ENCODE measurements at regions not wholly inside any gene's neighbourhood (a gene's known extent, or its start where the extent isn't known, plus 50 kb on each side); places are given as distances from the start of the nearest gene placed in this dataset.
"Not testable (repeated sequence)": the region's sequence is repeated elsewhere in the genome, so short reads cannot be mapped to it uniquely, and the experiment has no call there.

GRCh38 chr2:204395539-204395938 lies 149.7 kb upstream of the PARD3B start:
- Histone ChIP-seq H3K79me2 (ENCODE audit: insufficient read depth, low read length) (no peaks in the 10 kb centered on the region), H3K27me3 (ENCODE audit: insufficient read depth, low read length, poor library complexity, severe bottlenecking) (no peaks in the 10 kb centered on the region)

GRCh38 chr2:204401114-204401513 lies 144.2 kb upstream of the PARD3B start:
- Histone ChIP-seq H3K36me3 (ENCODE audit: insufficient read depth, low read length) (no peaks in the 10 kb centered on the region), H3K27me3 (ENCODE audit: insufficient read depth, low read length, poor library complexity, severe bottlenecking) (no peaks in the 10 kb centered on the region)

More at GRCh38 chr2:204395539-204395938, 149.7 kb upstream of the PARD3B start:
- no peaks in the 10 kb centered on the region for H3K36me3 ChIP-seq (ENCODE audit: insufficient read depth, low read length)
- H3K4me3 ChIP-seq (ENCODE audit: low read length, poor library complexity, severe bottlenecking): no peak overlapping the region
- H3K4me1 ChIP-seq (ENCODE audit: insufficient read depth, low read length, poor library complexity, severe bottlenecking): no peaks in the 10 kb centered on the region
- no peak overlapping the region for H3K9ac ChIP-seq (ENCODE audit: low read depth, low read length, poor library complexity, severe bottlenecking)
- no peak overlapping the region for H3K4me2 ChIP-seq (ENCODE audit: low read depth, low read length, poor library complexity, severe bottlenecking)
- H4K20me1 ChIP-seq (ENCODE audit: insufficient read depth, low read length, poor library complexity, severe bottlenecking): no peaks in the 10 kb centered on the region
- no peak overlapping the region for H2AFZ ChIP-seq (ENCODE audit: low read length)
- TF ChIP-seq CTCF (conservative IDR thresholded peaks at IDR 0.05; ENCODE audit: low read length) (no peak), EZH2phosphoT487 (IDR thresholded peaks at IDR 0.05; ENCODE audit: borderline replicate concordance) (no peak)
- H3F3A ChIP-seq (ENCODE audit: low read depth): no peaks in the 10 kb centered on the region
- H3K9me3 ChIP-seq (ENCODE audit: insufficient read depth, low read depth, low read length): 0 out of 2 replicates have a peak, but pooled peaks cover 2% of the 10 kb centered on the region
- H3K9me2 ChIP-seq (replicated peaks; ENCODE audit: low read depth, low read length): no peaks in the 10 kb centered on the region

GRCh38 chr2:204407204-204408014 lies 137.9 kb upstream of the PARD3B start:
- Histone ChIP-seq H4K20me1 (ENCODE audit: insufficient read depth, low read length, poor library complexity, severe bottlenecking) (no peaks in the 10 kb centered on the region), H3K9ac (ENCODE audit: low read depth, low read length, poor library complexity, severe bottlenecking) (no peak overlapping the region), H3K36me3 (ENCODE audit: insufficient read depth, low read length) (no peaks in the 10 kb centered on the region), H3K4me3 (ENCODE audit: low read length, poor library complexity, severe bottlenecking) (no peak overlapping the region), H3K4me2 (ENCODE audit: low read depth, low read length, poor library complexity, severe bottlenecking) (no peak overlapping the region), H3K4me1 (ENCODE audit: insufficient read depth, low read length, poor library complexity, severe bottlenecking) (no peaks in the 10 kb centered on the region), H3K9me3 (ENCODE audit: insufficient read depth, low read depth, low read length) (no peaks in the 10 kb centered on the region), H3K79me2 (ENCODE audit: insufficient read depth, low read length) (no peaks in the 10 kb centered on the region), H2AFZ (ENCODE audit: low read length) (no peak overlapping the region), H3K27me3 (ENCODE audit: insufficient read depth, low read length, poor library complexity, severe bottlenecking) (no peaks in the 10 kb centered on the region), H3K9me2 (replicated peaks; ENCODE audit: low read depth, low read length) (no peaks in the 10 kb centered on the region), H3F3A (ENCODE audit: low read depth) (no peaks in the 10 kb centered on the region)
- no peak for TF ChIP-seq CTCF (conservative IDR thresholded peaks at IDR 0.05; ENCODE audit: low read length)
- TF ChIP-seq EZH2phosphoT487 (IDR thresholded peaks at IDR 0.05; ENCODE audit: borderline replicate concordance): no peak

More at GRCh38 chr2:204401114-204401513, 144.2 kb upstream of the PARD3B start:
- H3K9me3 ChIP-seq (ENCODE audit: insufficient read depth, low read depth, low read length): no peaks in the 10 kb centered on the region
- H3K4me2 ChIP-seq (ENCODE audit: low read depth, low read length, poor library complexity, severe bottlenecking): no peak overlapping the region
- TF ChIP-seq CTCF (conservative IDR thresholded peaks at IDR 0.05; ENCODE audit: low read length) (no peak), EZH2phosphoT487 (IDR thresholded peaks at IDR 0.05; ENCODE audit: borderline replicate concordance) (no peak)
- H3F3A ChIP-seq (ENCODE audit: low read depth): no peaks in the 10 kb centered on the region
- H2AFZ ChIP-seq (ENCODE audit: low read length): no peak overlapping the region
- no peaks in the 10 kb centered on the region for H3K4me1 ChIP-seq (ENCODE audit: insufficient read depth, low read length, poor library complexity, severe bottlenecking)
- H3K9me2 ChIP-seq (replicated peaks; ENCODE audit: low read depth, low read length): no peaks in the 10 kb centered on the region
- no peak overlapping the region for H3K4me3 ChIP-seq (ENCODE audit: low read length, poor library complexity, severe bottlenecking)
- H4K20me1 ChIP-seq (ENCODE audit: insufficient read depth, low read length, poor library complexity, severe bottlenecking): no peaks in the 10 kb centered on the region
- no peaks in the 10 kb centered on the region for H3K79me2 ChIP-seq (ENCODE audit: insufficient read depth, low read length)
- no peak overlapping the region for H3K9ac ChIP-seq (ENCODE audit: low read depth, low read length, poor library complexity, severe bottlenecking)

- H3K9me2 ChIP-seq (replicated peaks; ENCODE audit: low read depth, low read length); H3K9ac ChIP-seq (ENCODE audit: low read depth, low read length, poor library complexity, severe bottlenecking); H3K4me3 ChIP-seq (ENCODE audit: low read length, poor library complexity, severe bottlenecking); H3K36me3 ChIP-seq (ENCODE audit: insufficient read depth, low read length); H3K27me3 ChIP-seq (ENCODE audit: insufficient read depth, low read length, poor library complexity, severe bottlenecking); H3K4me2 ChIP-seq (ENCODE audit: low read depth, low read length, poor library complexity, severe bottlenecking); H3F3A ChIP-seq (ENCODE audit: low read depth); H2AFZ ChIP-seq (ENCODE audit: low read length); H4K20me1 ChIP-seq (ENCODE audit: insufficient read depth, low read length, poor library complexity, severe bottlenecking); H3K9me3 ChIP-seq (ENCODE audit: insufficient read depth, low read depth, low read length); H3K4me1 ChIP-seq (ENCODE audit: insufficient read depth, low read length, poor library complexity, severe bottlenecking); H3K79me2 ChIP-seq (ENCODE audit: insufficient read depth, low read length): not testable (repeated sequence)
Measured at GRCh38 chr2:204412782-204413181, 132.5 kb upstream of the PARD3B start.
